GM19035 (cell line): ENCODE measurements at regions not wholly inside any gene's neighbourhood (a gene's known extent, or its start where the extent isn't known, plus 50 kb on each side); places are given as distances from the start of the nearest gene placed in this dataset.

ENCODE experiments used
- ATAC-seq: cut with Tn5 transposase; IDR thresholded peaks from one replicate; pipeline ENCODE4 v1.9.1; 2021; ENCODE audit not compliant: unreplicated experiment

DNA sequence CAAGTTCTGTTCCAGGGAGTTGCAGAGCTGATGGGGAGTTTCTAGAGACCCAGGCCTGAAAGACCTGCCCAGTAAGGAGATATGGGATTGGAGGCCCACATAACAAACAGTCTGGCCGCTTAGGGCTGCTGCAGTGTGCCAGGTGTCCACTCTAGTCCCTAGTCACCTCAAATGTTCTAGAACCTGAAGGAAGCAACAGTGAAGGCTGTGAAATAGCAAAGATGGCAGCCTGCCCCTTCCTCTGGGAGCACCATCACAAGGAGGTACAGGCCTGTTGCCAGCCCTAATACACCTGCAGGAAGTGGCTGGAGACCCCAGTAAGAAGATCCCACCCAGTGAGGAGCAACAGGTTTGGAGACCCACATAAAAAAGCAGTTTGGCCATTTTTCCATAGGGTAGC, 783.8 kb upstream of the EDIL3 start:
- ATAC-seq, result no peak

DNA sequence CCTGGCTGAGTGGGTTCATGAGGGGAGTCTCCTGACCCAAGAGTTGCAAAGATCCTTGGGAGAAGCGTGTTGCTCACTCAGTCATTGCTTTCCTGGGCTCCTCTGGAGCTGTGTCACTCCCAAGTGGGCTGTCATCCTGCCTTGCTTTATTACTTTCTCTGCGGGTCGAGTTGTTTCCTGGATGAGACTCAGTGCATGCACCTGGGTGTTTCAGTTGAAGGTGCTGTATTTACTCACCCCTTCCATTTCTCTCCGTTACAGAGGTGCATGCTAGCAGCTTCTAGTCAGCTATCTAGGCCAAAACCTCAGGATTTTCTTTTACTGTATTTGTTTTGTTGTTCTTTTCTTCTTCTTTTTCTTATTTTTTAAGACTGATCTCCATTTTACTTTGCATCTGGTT, 785.5 kb upstream of the EDIL3 start:
- no peak for ATAC-seq

DNA sequence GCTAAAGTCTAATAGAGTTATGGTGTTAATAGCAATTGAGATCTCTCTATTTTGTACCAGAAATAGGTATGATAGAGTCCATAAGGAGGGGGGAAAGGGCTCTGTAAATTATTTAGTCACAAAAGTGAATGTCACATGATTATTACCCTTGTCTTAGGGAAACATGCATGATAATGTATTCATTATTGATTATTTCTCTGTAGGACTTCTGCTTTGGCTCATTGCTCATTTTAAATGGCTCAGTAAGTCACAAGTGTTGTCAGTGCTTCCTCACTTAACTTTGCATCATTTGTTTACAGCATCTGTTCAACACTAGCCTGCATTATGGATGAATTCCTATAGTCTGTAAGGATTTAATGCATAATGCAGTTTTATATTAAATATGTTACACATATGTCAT, 788.8 kb upstream of the EDIL3 start:
- no peak for ATAC-seq

DNA sequence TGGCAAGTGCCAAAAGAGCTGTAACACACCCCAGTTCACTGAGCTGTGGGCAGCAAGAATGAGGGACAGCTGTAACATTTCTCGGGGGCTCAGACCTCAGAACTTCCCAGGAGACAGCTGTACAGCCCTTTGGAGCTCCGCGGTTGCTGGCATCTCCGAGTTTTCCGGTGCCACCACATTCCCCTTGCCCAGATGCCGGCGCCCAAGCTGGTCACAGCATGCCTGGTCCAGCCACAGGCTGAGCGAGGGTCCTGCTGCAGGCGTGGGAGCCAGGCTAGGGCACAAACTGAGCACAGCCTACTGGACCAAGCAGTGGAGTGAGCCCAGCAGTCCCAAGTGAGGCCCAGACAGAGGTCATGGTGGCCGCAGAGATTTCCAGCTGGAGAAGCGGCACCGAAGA, 797.7 kb upstream of the EDIL3 start:
- ATAC-seq, result no peak

DNA sequence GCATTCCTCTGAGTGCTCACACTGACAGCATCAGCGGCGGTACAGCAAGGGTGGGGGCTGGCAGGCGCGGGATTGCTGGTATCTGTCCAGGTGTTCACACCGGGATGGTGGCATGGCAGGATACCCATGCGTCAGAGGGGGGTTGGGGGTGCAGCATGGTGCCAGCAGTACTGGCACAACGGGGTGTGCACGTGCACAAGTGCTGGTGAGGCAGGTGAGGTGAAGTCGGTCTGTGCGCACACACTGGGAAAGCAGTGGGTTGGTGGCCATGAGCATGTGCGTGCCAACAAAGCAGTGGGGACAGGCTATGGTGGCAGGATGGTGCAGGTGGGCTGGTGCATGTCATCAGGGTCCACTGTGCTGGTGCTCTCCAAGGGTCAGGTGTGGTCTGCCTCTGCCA, 819.6 kb upstream of the EDIL3 start:
- ATAC-seq, result no peak

DNA sequence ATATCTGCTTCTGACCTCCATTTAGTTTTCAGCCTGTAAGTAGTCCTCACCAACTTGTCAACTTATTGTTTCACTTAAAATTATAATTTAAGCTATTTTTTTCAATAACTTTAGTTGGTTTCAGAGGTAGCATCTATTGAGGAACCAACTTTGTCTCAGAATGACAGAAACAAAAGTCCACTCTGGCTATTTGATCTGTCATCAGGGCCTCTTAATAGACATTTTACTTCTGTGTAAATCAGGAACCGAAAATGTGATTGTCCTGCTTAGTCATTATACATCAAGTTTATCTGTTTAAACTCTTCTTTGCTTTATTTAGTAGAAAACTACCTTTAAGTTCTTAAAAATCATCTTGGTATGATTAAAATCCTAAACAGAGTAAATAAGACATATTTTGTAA, 820.8 kb upstream of the EDIL3 start:
- peak; percentile 85 for ATAC-seq

DNA sequence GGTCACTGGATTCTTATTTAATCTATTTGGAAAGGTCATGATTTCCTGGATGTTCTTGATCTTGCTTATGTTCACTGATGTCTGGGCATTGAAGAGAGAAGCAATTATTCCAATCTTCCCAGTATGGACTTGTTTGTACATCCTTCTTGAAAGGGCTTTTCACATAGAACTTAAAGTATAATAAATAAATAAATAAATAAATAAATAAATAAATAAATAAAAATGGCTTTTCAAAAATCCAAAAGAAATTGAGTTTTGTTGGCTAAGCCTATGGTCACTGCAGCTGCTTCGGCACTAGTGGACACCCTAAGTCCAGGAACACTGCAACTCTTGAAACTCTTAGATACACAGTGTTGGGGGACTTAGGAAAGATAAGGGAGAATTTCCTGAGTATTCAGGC, 840.7 kb upstream of the EDIL3 start:
- ATAC-seq, result no peak

DNA sequence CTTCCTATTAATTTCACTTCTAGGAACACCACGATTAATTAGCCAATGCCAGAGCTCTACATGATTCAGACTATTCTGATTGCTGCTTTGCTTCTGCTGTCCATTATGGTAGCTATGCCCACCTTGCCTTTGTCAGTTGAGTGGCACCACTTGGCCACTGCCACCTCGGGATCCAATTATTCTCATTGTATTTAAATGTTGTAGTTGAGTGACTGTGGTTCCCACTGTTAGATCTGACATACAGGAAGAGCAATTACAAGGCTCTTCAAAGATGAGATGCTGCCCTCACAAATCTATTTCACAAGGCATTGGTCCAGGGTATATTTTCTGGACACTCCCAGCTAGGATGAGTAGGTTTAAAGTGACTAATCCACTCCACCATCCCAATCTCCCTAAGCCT, 864.5 kb upstream of the EDIL3 start:
- ATAC-seq, result no peak

DNA sequence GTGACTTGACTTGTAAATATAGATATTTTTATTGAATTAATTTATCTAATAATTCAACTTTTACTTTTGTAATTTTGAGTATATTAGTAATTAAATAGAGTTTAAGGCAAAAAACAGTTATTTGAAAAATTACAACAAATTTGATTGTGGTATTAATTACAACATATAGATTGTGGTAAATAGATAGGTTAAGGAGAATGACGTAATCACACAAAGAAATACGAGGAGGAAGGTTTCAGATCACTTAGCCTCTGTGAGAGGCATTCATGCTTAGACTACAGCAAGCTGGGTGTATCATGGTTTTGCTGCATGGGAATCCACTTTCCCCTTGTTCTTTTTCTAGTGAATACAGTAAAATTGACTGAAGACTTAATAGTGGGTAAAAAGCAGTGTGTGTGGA, 878.4 kb upstream of the EDIL3 start:
- no peak for ATAC-seq

DNA sequence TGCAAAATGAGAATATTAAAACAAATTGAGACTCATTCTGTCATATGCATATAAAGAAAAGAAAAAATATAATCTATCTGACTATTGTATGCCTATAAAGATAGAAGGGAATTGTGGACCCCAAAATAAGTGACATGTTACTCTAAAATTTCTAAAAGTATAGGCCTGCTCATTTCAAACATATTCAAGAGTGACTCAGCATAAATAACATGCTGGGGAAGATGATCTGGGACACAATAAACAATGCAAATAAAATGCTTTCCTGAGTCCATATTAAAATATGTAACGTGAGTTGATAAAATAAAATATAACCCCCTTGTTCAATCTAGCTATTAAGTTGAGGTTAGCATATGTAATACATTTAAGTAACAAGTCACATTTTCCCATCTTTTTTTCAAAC, 882.0 kb upstream of the EDIL3 start:
- no peak for ATAC-seq

DNA sequence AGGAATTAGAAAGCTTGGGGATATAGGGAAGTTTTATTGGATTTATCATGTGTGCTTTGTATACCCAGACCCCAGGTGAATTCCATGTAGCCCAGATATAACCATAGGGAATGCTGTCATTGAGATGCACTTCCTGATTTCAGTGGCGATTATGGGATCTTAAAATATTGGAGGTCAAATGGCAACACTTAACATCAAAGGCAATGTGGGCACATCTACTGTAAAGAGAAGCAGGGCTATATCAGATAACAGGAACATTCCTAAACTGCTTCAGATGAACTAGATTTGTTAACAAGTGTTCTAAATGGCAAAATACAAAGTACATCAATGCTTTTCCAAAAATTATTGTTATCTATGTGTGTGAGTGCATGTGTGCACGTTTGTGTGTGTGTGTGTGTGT, 883.5 kb upstream of the EDIL3 start:
- no peak for ATAC-seq

DNA sequence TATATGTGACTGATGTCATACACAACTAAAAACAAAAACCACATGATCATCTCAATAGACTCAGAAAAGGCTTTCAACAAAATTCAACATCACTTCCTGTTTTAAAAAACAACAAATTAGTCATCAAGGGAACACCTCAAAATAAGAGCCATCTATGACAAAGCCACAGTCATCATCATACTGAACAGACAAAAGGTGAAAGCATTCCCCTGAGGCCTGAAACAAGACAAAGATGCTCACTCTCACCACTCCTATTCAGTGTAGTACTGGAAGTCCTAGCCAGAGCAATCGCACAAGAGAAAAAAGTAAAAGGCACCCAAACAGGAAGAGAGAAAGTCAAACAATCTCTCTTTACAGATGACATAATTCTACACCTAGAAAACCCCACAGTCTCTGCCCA, 893.5 kb upstream of the EDIL3 start:
- peak; percentile 91 for ATAC-seq

DNA sequence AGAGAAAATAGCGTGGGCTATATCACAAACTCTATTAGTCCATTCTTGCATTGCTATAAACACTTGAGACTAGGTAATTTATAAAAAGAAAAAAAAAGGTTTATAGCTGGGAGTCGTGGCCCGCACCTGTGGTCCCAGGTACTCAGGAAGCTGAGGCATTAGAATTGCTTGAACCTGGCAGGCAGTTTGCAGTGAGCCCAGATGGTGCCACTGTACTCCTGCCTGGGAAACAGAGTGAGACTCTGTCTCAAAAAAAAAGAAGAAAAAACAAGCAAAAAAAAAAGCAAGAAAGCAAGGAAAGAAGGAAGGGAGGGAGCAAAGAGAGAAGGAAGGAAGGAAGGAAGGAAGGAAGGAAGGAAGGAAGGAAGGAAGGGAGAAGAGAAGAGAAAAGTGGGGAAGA, 904.2 kb upstream of the EDIL3 start:
- ATAC-seq, result no peak

DNA sequence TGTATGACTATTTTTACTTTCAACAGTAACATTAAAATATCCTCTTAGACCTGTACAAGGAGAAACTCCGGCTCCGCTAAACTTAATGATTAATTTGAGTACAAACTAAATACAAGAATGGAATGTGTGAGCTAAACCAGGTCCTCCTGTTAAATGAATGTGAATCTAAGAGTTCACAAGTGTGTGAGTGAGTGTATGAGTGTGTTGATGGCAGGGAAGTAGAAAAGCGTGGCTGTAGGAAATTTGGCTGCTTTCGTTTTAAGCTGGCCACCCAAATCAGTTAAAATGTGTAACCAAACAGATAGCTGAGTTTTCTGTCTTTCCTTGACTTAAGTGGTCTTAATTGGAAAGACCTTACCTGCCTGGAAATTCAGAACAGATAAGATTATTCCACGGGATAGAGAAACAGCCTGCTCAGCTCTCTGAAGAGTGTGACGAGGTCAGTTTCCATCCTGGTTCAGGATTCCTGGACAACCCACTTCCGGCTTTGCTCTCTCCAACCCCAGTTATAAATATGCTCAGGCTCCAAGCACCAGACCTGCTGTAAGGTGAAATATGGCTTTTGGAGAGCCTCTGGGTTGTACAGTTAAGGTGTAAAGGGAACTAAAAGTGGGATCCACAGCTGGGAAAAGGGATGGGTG, 908.6 kb upstream of the EDIL3 start:
- ATAC-seq, result no peak

DNA sequence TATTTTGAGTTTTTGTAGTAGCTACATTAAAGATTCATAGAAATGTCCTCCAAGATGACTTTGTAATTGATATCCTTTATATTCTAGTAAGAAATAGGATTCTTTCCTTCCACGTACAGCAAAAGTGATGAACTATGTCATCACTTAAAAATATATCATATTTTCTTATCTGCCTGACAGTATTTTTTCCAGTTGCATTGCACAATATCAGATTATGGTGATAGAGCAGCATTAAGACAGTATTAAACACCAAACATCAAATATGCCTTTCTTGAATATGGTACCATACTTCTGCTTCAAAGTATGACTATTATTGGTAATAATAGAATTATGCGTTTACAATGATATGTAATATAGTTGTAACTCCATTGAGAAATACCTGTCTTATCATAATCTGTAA, 919.8 kb upstream of the EDIL3 start:
- no peak for ATAC-seq

DNA sequence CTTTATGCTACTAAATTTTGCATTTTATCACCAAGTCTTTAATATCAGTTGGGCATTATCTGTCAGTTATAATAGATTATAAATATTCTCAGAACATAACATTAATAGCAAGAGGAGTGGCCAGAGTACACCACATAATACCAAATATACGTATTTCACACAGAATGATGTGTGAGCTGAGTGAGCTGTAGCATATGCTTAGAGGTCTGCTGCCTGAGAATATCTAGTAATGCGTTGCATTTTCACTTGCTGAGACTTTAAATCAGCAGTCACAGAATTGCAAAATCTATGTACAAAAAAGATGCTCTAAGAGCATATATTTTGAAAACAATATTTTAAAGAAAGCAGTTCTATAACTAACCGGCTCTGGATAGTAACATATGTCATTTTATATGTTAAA, 921.1 kb upstream of the EDIL3 start:
- ATAC-seq, result no peak

DNA sequence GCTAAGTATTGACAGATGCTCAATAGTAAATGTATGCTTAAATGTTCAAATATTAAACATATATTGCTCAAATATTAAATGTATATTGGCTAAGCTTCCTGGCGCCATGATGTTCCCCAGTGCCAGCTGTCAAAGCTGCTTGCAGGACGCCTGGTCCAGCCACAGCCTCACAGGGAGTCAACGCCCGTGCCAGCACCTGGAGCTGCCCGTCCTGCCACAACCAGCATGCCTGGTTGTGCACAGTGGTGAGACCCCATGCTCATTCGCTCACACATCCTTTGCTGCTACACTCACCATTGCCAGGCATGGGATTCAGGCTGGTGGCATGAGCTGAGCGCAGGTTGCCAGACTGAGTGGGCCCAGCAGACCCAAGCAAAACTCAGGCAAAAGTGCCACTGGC, 926.9 kb upstream of the EDIL3 start:
- no peak for ATAC-seq

DNA sequence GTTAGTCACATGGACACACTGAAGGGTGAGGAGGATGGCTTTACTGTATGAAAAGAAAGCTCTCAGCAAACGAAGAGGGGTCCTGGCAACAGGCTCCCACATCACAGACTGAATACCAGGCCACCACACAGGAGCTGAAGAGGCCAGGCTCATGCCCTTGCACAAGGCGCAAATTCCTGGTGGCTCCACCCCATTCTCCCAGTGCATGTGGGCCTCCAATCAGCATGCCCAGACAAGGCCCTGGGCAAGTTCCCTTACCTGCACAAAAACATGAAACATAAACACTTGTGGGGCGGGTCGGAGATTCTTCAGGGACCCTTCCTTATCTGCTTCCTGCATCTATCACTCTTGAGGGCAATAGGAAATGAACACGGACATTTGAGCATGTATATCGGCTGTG, 935.8 kb upstream of the EDIL3 start:
- no peak for ATAC-seq

DNA sequence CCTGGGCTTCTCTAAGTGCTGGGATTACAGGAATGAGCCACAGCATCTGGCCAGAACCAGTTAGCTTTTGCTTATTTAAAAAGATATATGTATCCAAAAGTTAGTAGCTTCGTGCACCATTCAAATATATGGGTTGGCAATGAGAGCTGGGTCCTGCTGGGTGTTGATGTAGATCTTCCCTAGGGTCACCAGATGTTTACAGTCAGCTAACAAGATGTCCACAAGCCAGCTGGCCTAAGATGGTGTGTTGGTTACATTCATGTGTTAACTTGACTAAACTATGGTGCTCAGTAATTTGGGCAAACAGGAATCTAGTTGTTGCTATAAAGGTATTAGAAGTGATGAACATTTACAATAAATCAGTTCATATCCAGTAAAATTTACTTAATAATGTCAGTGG, 948.6 kb upstream of the EDIL3 start:
- no peak for ATAC-seq

DNA sequence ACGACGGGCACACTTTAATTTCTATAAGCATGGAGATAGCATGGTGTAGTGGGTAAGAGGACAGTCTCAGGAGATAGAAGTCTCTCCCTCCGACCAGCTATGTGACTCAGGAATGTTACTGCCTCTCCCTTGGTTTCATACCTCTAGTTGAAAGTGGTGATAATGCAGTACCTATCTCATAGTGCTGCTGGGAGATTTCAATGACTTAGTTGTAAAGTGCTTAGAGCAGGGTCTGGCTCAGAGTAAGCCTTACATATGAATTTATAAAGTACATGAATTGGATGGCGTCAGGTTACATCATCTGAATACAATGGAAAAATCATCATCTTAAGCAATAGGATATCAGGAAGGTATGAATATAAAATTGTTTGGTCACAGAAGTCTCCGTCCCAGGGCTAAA, 952.8 kb upstream of the EDIL3 start:
- no peak for ATAC-seq

DNA sequence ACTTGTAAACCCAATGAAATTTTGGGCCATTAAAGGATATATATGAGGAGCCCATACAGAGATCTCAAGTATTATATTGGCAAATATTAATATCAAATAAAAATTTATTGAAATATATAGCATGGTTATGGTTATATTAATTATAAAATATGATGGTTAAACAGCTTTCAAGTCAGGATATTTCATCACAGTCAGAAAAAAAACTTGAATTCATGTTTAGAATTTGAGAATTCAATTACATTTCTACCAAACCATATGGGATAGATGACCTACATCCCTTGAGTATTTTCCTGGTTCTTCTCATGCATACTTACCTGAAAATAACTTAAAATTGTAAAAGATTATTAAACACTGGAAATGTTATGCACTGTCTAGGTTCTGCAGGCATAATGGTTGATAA, 956.1 kb upstream of the EDIL3 start:
- ATAC-seq, result no peak

DNA sequence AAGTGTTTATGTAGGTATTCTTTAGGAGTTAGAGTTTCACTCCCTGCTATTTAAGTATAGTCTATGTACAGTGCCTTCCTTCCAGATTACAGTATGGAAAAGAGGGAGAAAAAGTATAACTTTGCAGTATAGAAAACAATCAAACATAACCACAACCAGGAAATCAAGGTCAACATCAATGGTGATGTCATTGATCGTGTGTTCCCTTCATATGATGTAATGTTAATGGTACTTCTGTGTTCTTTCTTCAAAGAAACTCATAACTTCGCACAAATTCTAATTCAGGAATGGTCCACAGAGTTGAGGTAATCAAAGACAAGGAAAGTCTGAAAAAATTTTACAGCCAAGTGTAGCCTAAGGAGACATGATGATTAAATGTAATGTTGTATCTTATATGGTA, 961.1 kb upstream of the EDIL3 start:
- ATAC-seq, result no peak

DNA sequence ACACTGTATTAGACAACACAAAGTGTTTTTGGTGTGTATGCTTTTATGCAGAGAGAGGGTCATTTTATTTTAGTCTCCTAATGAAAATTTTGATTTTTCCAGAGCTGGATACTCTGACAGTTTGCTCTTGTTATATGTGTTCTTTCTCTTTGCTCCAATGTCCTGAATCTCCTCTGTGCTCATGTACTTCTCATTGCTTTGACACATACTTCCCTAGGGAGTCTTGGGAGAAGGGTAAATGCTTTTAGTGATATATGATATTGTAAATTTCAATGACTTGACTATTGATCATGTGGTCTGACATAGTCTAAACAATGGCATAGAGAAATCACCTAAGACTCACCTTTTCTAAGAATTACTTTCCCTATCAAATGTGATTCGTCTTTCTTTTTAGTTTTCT, 972.6 kb upstream of the EDIL3 start:
- ATAC-seq, result no peak

DNA sequence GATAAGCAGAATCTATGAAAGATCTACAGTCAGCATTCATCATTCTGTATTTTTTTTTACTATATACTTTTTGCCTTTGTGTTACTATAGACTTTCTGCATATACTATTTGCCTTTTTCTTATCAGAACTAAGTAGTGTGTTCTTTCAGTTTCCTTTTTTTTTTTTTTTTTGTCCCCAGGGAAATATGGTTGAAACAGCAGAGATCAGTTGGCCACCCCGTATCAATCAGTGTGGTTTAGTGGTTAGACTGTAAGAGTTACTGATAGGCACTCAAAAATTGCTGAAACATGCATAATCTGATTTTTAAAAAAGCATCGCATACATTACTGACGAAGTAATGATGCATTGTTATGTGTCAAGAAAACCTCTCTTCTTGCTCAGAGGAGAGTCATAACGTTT, 990.8 kb upstream of the EDIL3 start:
- ATAC-seq, result no peak
